ENCODE measurements at regions not wholly inside any gene's neighbourhood (a gene's known extent, or its start where the extent isn't known, plus 50 kb on each side); places are given as distances from the start of the nearest gene placed in this dataset.

GRCh38 chr22:35475545-35475944, 65.1 kb upstream of the RASD2 start:
- H3K4me1 Mint-ChIP-seq = peaks cover 6% of the 10 kb centered on the region
- no peak overlapping the region for H3K4me3 Mint-ChIP-seq
- DNase-seq (ENCODE audit: low spot score in 2 of 2) = no peak

DNA sequence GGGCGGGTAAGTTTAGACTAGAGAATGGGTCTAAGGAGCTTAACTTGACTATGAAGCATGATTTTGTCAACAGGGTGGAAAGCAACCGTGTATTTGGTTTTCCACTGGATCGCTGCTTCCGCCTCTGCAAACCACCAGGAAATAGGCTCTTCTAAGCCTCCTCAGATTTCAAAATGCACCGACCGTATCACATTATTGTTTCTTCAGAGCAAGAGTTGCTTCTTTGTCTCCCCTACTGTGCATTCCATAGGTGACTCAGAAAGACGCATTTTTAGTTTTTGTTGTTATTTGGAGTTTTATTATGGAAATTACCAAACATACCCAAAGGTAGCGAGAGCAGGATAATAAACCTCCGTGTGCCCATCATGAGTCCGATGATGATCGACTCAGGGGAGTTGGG, 64.3 kb upstream of the RASD2 start:
- H3K27me3 Mint-ChIP-seq = peaks cover 66% of the 10 kb centered on the region
- H3K4me3 Mint-ChIP-seq = no peak overlapping the region
- no peak for ATAC-seq (replicated peaks; ENCODE audit: extremely low read depth, poor library complexity, severe bottlenecking)

More at GRCh38 chr22:35475545-35475944, 65.1 kb upstream of the RASD2 start:
- peaks cover 58% of the 10 kb centered on the region for H3K27me3 Mint-ChIP-seq
- ATAC-seq (replicated peaks; ENCODE audit: extremely low read depth, poor library complexity, severe bottlenecking) = no peak
- no peaks in the 10 kb centered on the region for H3K9me3 Mint-ChIP-seq
- H3K36me3 Mint-ChIP-seq (ENCODE audit: insufficient read depth) = no peaks in the 10 kb centered on the region
- H3K27ac Mint-ChIP-seq (ENCODE audit: low read depth) = no peak overlapping the region

GRCh38 chr22:35477911-35478582, 62.6 kb upstream of the RASD2 start:
- peaks cover 6% of the 10 kb centered on the region for H3K4me1 Mint-ChIP-seq
- no peak overlapping the region for H3K27ac Mint-ChIP-seq (ENCODE audit: low read depth)
- peaks cover 83% of the 10 kb centered on the region for H3K27me3 Mint-ChIP-seq
- no peaks in the 10 kb centered on the region for H3K9me3 Mint-ChIP-seq
- H3K36me3 Mint-ChIP-seq (ENCODE audit: insufficient read depth) = no peaks in the 10 kb centered on the region
- H3K4me3 Mint-ChIP-seq = no peak overlapping the region
- ATAC-seq (replicated peaks; ENCODE audit: extremely low read depth, poor library complexity, severe bottlenecking) = no peak
- DNase-seq (ENCODE audit: low spot score in 2 of 2) = no peak

More for the DNA sequence above, 64.3 kb upstream of the RASD2 start:
- H3K4me1 Mint-ChIP-seq = peaks cover 6% of the 10 kb centered on the region
- DNase-seq (ENCODE audit: low spot score in 2 of 2) = no peak
- no peaks in the 10 kb centered on the region for H3K36me3 Mint-ChIP-seq (ENCODE audit: insufficient read depth)
- no peak overlapping the region for H3K27ac Mint-ChIP-seq (ENCODE audit: low read depth)
- H3K9me3 Mint-ChIP-seq = no peaks in the 10 kb centered on the region

DNA sequence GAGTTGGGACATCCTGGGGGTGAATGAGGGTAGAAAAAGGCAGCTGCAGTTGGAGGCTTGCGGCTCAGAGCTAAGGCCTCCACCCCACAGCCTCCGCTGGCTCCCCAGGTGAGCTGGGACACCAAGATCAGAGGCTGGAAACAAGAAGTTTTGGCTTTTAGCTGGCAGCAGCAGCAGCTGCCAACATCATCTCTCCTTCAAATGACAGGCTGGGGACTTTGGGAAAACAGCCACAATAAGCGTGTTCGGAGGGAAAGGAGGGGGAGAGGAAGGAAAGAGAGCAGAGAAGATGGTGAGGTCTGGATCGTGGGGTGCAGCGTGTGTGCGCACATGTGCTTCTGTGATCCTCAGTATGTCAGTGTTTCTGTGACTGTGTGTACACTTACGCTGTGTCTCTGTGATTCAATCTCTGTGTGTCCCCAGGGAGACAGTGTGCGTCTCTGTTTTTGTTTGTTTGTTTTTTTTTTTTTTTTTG, 62.0 kb upstream of the RASD2 start:
- Mint-ChIP-seq H3K27me3 (peaks cover 83% of the 10 kb centered on the region), H3K9me3 (no peaks in the 10 kb centered on the region)

GRCh38 chr22:35479359-35479758, 61.3 kb upstream of the RASD2 start:
- ATAC-seq (replicated peaks; ENCODE audit: extremely low read depth, poor library complexity, severe bottlenecking) (no peak), DNase-seq (ENCODE audit: low spot score in 2 of 2) (no peak)
- no peaks in the 10 kb centered on the region for H3K36me3 Mint-ChIP-seq (ENCODE audit: insufficient read depth)
- no peaks in the 10 kb centered on the region for H3K9me3 Mint-ChIP-seq
- H3K27me3 Mint-ChIP-seq = peaks cover 87% of the 10 kb centered on the region
- no peak overlapping the region for H3K4me3 Mint-ChIP-seq
- H3K4me1 Mint-ChIP-seq = peaks cover 6% of the 10 kb centered on the region
- H3K27ac Mint-ChIP-seq (ENCODE audit: low read depth) = no peak overlapping the region

More for the DNA sequence above, 62.0 kb upstream of the RASD2 start:
- Mint-ChIP-seq H3K27ac (ENCODE audit: low read depth) (no peak overlapping the region), H3K36me3 (ENCODE audit: insufficient read depth) (no peaks in the 10 kb centered on the region), H3K4me3 (no peak overlapping the region), H3K4me1 (peaks cover 6% of the 10 kb centered on the region)
- no peak for ATAC-seq (replicated peaks; ENCODE audit: extremely low read depth, poor library complexity, severe bottlenecking)
- no peak for DNase-seq (ENCODE audit: low spot score in 2 of 2)

DNA sequence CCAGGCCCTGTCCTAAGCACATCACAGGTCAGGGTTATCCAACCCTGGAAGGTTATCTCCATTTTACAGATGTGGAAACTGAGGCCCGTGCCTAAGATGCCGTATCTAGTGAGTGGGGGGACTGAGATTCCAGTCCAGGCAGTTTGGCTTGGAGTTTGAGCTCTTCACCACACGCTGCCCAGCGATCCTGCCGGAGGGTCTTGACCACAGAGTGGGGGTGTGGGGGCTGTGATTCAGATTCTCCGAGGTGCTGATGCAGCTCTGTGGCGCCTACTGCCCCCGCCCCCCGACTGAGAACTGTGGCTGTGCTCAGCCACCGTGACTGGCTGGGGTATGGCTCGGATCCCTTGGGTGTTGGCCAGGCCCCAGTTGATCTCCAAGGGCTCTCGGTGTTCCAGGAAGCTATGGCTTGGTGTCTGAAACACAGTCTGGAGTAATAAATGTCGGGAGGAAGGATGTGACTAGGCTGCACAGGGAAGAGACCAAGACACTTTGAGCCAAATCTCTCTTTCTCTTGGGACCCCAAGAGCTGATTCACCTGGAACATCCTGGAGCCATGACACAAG, 60.6 kb upstream of the RASD2 start:
- no peaks in the 10 kb centered on the region for H3K36me3 Mint-ChIP-seq (ENCODE audit: insufficient read depth)
- H3K9me3 Mint-ChIP-seq = no peaks in the 10 kb centered on the region
- peaks cover 6% of the 10 kb centered on the region for H3K4me1 Mint-ChIP-seq
- no peak overlapping the region for H3K4me3 Mint-ChIP-seq
- no peak for DNase-seq (ENCODE audit: low spot score in 2 of 2)
- ATAC-seq (replicated peaks; ENCODE audit: extremely low read depth, poor library complexity, severe bottlenecking) = no peak
- H3K27me3 Mint-ChIP-seq = peaks cover 88% of the 10 kb centered on the region
- no peak overlapping the region for H3K27ac Mint-ChIP-seq (ENCODE audit: low read depth)

GRCh38 chr22:35480627-35481550, 59.7 kb upstream of the RASD2 start:
- H3K27ac Mint-ChIP-seq (ENCODE audit: low read depth) = no peak overlapping the region
- H3K4me1 Mint-ChIP-seq = peaks cover 6% of the 10 kb centered on the region
- no peak for DNase-seq (ENCODE audit: low spot score in 2 of 2)
- no peaks in the 10 kb centered on the region for H3K36me3 Mint-ChIP-seq (ENCODE audit: insufficient read depth)
- no peaks in the 10 kb centered on the region for H3K9me3 Mint-ChIP-seq
- no peak for ATAC-seq (replicated peaks; ENCODE audit: extremely low read depth, poor library complexity, severe bottlenecking)
- peaks cover 88% of the 10 kb centered on the region for H3K27me3 Mint-ChIP-seq
- H3K4me3 Mint-ChIP-seq = no peak overlapping the region

GRCh38 chr22:35482311-35482710, 58.3 kb upstream of the RASD2 start:
- ATAC-seq (replicated peaks; ENCODE audit: extremely low read depth, poor library complexity, severe bottlenecking) = no peak
- no peak for DNase-seq (ENCODE audit: low spot score in 2 of 2)
- H3K36me3 Mint-ChIP-seq (ENCODE audit: insufficient read depth) = no peaks in the 10 kb centered on the region
- no peak overlapping the region for H3K4me3 Mint-ChIP-seq
- H3K4me1 Mint-ChIP-seq = peaks cover 6% of the 10 kb centered on the region
- H3K27me3 Mint-ChIP-seq = peaks cover 90% of the 10 kb centered on the region
- no peaks in the 10 kb centered on the region for H3K9me3 Mint-ChIP-seq
- H3K27ac Mint-ChIP-seq (ENCODE audit: low read depth) = no peak overlapping the region

DNA sequence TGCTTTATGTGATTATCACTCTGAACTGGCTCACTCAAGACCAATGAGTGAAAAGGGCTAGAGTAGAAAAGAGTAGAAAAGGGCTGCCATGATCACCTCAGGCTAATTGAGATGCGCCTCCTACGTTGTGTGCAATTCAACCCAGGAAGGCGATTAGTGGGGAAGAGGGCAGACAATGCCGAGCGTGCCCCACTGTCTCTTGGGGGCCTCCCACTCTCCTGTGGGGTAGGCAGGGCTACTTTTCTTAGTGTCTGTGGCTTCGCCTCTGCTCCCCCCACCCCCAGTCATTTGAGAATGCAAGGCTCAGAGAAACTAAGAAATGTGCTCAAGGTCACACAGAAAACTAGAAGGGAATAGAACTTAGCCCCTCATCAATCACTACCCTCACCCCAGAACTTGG, 57.7 kb upstream of the RASD2 start:
- ATAC-seq (replicated peaks; ENCODE audit: extremely low read depth, poor library complexity, severe bottlenecking) (no peak), DNase-seq (ENCODE audit: low spot score in 2 of 2) (no peak)
- no peak overlapping the region for H3K4me3 Mint-ChIP-seq
- peaks cover 90% of the 10 kb centered on the region for H3K27me3 Mint-ChIP-seq
- no peak overlapping the region for H3K27ac Mint-ChIP-seq (ENCODE audit: low read depth)
- no peaks in the 10 kb centered on the region for H3K36me3 Mint-ChIP-seq (ENCODE audit: insufficient read depth)
- peaks cover 2% of the 10 kb centered on the region for H3K4me1 Mint-ChIP-seq
- no peaks in the 10 kb centered on the region for H3K9me3 Mint-ChIP-seq

DNA sequence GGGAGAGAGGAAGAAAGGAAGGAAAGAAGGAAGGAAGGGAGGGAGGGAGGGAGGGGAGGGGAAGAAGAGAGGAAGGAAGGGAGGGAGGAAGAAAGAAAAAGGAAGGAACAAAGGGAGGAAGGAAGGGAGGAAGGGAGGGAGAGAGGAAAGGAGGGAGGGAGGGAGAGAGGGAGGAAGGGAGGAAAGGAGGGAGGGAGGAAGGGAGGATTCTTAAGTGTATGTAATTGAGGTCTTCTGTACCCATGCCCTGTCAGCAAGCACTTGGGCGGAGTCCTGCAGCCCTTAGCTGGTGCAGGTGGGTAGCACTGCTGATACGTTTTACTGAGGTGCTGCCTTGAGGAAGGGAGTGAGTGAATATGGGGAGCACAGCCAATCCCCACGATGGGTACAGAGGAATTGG, 56.9 kb upstream of the RASD2 start:
- Mint-ChIP-seq H3K4me1 (no peaks in the 10 kb centered on the region), H3K36me3 (ENCODE audit: insufficient read depth) (no peaks in the 10 kb centered on the region), H3K27ac (ENCODE audit: low read depth) (no peak overlapping the region), H3K4me3 (no peak overlapping the region), H3K9me3 (no peaks in the 10 kb centered on the region), H3K27me3 (peaks cover 88% of the 10 kb centered on the region)
- no peak for ATAC-seq (replicated peaks; ENCODE audit: extremely low read depth, poor library complexity, severe bottlenecking)
- no peak for DNase-seq (ENCODE audit: low spot score in 2 of 2)

DNA sequence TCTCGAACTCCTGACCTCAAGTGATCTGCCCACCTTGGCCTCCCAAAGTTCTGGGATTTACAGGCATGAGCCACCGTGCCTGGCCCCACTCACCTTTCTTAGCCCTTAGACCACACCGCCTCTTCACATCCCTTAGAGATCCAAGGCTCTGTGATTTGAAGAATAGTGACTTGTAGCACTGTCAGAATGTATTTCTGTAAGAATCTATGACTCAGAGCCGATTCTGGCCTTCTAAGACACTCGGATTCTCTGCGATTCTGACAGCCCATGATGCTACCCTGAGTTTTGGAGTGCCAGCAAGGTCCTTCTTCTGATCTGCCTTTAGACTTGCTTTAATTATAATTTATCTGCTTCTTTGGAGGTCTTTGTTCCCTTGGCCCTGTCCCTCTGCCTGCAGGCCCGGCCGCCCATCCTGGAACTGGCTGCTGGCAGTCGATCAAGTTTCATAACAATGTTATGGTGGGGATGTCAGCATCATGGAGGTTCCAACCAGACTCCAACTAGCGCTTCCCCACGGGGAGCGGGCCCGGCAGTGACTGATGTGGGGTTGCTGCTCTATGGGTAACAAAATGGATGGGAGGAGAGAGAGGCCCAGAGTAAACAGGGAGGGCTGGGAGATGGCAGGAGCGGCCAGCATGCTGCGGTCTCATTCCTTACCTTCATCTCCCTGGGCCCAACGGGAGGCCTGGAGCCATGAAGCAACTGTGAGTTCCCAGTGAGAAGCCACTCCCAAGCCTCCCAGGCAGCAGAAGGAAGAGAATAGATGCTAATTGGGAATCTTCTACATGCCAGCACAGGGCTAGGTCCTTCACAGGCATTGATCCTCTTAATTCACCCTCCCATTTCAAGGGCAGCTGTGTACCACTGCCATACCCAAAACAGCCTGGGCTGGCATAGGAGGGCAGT, 55.7 kb upstream of the RASD2 start:
- no peak overlapping the region for H3K4me3 Mint-ChIP-seq
- H3K36me3 Mint-ChIP-seq (ENCODE audit: insufficient read depth) = no peaks in the 10 kb centered on the region
- H3K9me3 Mint-ChIP-seq = no peaks in the 10 kb centered on the region
- H3K4me1 Mint-ChIP-seq = no peaks in the 10 kb centered on the region
- peaks cover 81% of the 10 kb centered on the region for H3K27me3 Mint-ChIP-seq
- ATAC-seq (replicated peaks; ENCODE audit: extremely low read depth, poor library complexity, severe bottlenecking) (no peak), DNase-seq (ENCODE audit: low spot score in 2 of 2) (no peak)
- H3K27ac Mint-ChIP-seq (ENCODE audit: low read depth) = no peak overlapping the region

GRCh38 chr22:35486116-35486631, 54.5 kb upstream of the RASD2 start:
- Mint-ChIP-seq H3K27ac (ENCODE audit: low read depth) (peak overlapping the region; percentile 29), H3K4me1 (no peaks in the 10 kb centered on the region), H3K36me3 (ENCODE audit: insufficient read depth) (no peaks in the 10 kb centered on the region), H3K9me3 (no peaks in the 10 kb centered on the region), H3K4me3 (no peak overlapping the region), H3K27me3 (peaks cover 75% of the 10 kb centered on the region)
- ATAC-seq (replicated peaks; ENCODE audit: extremely low read depth, poor library complexity, severe bottlenecking) (no peak), DNase-seq (ENCODE audit: low spot score in 2 of 2) (no peak)

Data from central memory CD8-positive, alpha-beta T cell (primary cell).